ENCODE measurements at regions not wholly inside any gene's neighbourhood (a gene's known extent, or its start where the extent isn't known, plus 50 kb on each side); places are given as distances from the start of the nearest gene placed in this dataset.

- Mint-ChIP-seq H3K9me3 (peaks cover 12% of the 10 kb centered on the region), H3K4me1 (ENCODE audit: low read depth) (peaks cover 5% of the 10 kb centered on the region), H3K27ac (no peak overlapping the region), H3K27me3 (ENCODE audit: insufficient read depth) (no peaks in the 10 kb centered on the region), H3K36me3 (ENCODE audit: low read depth) (peaks cover 11% of the 10 kb centered on the region), H3K4me3 (no peak overlapping the region)
- no peak for TF ChIP-seq CTCF (IDR thresholded peaks at IDR 0.05)
- DNase-seq: no peak
Measured at GRCh38 chr5:91240175-91240574, 142.9 kb downstream of the ARRDC3 start.

- DNase-seq: no peak
- H3K9me3 Mint-ChIP-seq: no peaks in the 10 kb centered on the region
Measured at GRCh38 chr5:91235271-91235694, 147.8 kb downstream of the ARRDC3 start.

GRCh38 chr5:91232523-91232922 is 150.6 kb downstream of the ARRDC3 start:
- H3K36me3 Mint-ChIP-seq (ENCODE audit: low read depth): no peaks in the 10 kb centered on the region
- no peak overlapping the region for H3K27ac Mint-ChIP-seq
- H3K27me3 Mint-ChIP-seq (ENCODE audit: insufficient read depth): peaks cover 2% of the 10 kb centered on the region
- no peak overlapping the region for H3K4me3 Mint-ChIP-seq
- TF ChIP-seq CTCF (IDR thresholded peaks at IDR 0.05): no peak
- H3K9me3 Mint-ChIP-seq: no peaks in the 10 kb centered on the region; the same call in 1 of the 2 replicates
- peaks cover 12% of the 10 kb centered on the region for H3K4me1 Mint-ChIP-seq (ENCODE audit: low read depth)
- no peak for DNase-seq

More at GRCh38 chr5:91235271-91235694, 147.8 kb downstream of the ARRDC3 start:
- H3K4me1 Mint-ChIP-seq (ENCODE audit: low read depth): peaks cover 12% of the 10 kb centered on the region
- no peak overlapping the region for H3K4me3 Mint-ChIP-seq
- H3K27me3 Mint-ChIP-seq (ENCODE audit: insufficient read depth): peaks cover 2% of the 10 kb centered on the region
- no peak overlapping the region for H3K27ac Mint-ChIP-seq
- no peak for TF ChIP-seq CTCF (IDR thresholded peaks at IDR 0.05)
- no peaks in the 10 kb centered on the region for H3K36me3 Mint-ChIP-seq (ENCODE audit: low read depth)

- Mint-ChIP-seq H3K4me3 (no peak overlapping the region), H3K4me1 (ENCODE audit: low read depth) (peaks cover 14% of the 10 kb centered on the region), H3K9me3 (no peaks in the 10 kb centered on the region; the same call in 1 of the 2 replicates), H3K27ac (no peak overlapping the region), H3K27me3 (ENCODE audit: insufficient read depth) (peaks cover 2% of the 10 kb centered on the region; the same call in 1 of the 2 replicates), H3K36me3 (ENCODE audit: low read depth) (no peaks in the 10 kb centered on the region)
- no peak for DNase-seq
- TF ChIP-seq CTCF (IDR thresholded peaks at IDR 0.05): no peak
Measured at GRCh38 chr5:91229031-91229727, 153.9 kb downstream of the ARRDC3 start.

GRCh38 chr5:91228188-91228587 is 154.9 kb downstream of the ARRDC3 start:
- DNase-seq: no peak
- no peak for TF ChIP-seq CTCF (IDR thresholded peaks at IDR 0.05)
- no peaks in the 10 kb centered on the region for H3K27me3 Mint-ChIP-seq (ENCODE audit: insufficient read depth)
- H3K36me3 Mint-ChIP-seq (ENCODE audit: low read depth): no peaks in the 10 kb centered on the region
- H3K4me3 Mint-ChIP-seq: no peak overlapping the region
- no peaks in the 10 kb centered on the region; the same call in 1 of the 2 replicates for H3K9me3 Mint-ChIP-seq
- H3K4me1 Mint-ChIP-seq (ENCODE audit: low read depth): peaks cover 22% of the 10 kb centered on the region
- H3K27ac Mint-ChIP-seq: no peak overlapping the region
